K562 (cell line): ENCODE measurements at regions not wholly inside any gene's neighbourhood (a gene's known extent, or its start where the extent isn't known, plus 50 kb on each side); places are given as distances from the start of the nearest gene placed in this dataset.

Experiments used
- ATAC-seq: fragments of 200-7000 bp; cut with Tn5 transposase; 3 replicates; pipeline ENCODE4 v1.9.1; 2020; ENCODE audit warnings: moderate library complexity
- BruUV-seq: library from RNA; stranded (reverse); fragments of 400-500 nt; replicated peaks from 2 replicates; lab custom pipeline; 2021; lab: Mats Ljungman, UMichigan
- CTCF ChIA-PET: fragments of 300-600 bp; formaldehyde crosslinking; extraction: SDS; loops from one replicate; lab custom pipeline; 2021; ENCODE audit warnings: low intra/inter-chr PET ratio; lab: Yijun Ruan, JAX
- POLR2A ChIA-PET: fragments of 300-600, 350-650 bp; sonication (Branson Sonifier 250); formaldehyde crosslinking; extraction: SDS; loops from one replicate; lab custom pipeline; 2021; ENCODE audit warnings: antibody characterized with exemption, inconsistent platforms; lab: Yijun Ruan, JAX
- DNase-seq, 4 experiments: peaks; one replicate each; pipeline versions ENCODE4 v3.0.0 to v3.0.0-alpha.2; 2011 to 2018; ENCODE audit warnings: low spot score in 3 of 4, mixed read lengths in 3 of 4; ENCODE audit errors: extremely low read depth in 1 of 4
- FAIRE-seq: peaks from 2 replicates; lab custom pipeline; 2011; peaks lifted over from hg19 to GRCh38; lab: Jason Lieb, UNC
- H2AFZ ChIP-seq: 2 replicates; pipeline ENCODE4 v1.6.0; 2011; ENCODE audit warnings: low read depth, low read length, control low read depth, inconsistent platforms
- H3K27ac ChIP-seq: fragments of 200-600 bp; 3 replicates; pipeline ENCODE4 v1.8.0; 2011; ENCODE audit warnings: low read depth, mild to moderate bottlenecking, control low read depth, inconsistent platforms, low read length, moderate library complexity, mixed read lengths; ENCODE audit errors: extremely low read depth
- H3K27me3 ChIP-seq, 2 experiments: fragments of 300-600 bp in 1 of 2; 2 replicates in 1 of 2; 3 replicates in 1 of 2; pipeline versions ENCODE4 v1.6.0 to v1.8.0; 2011; ENCODE audit warnings: inconsistent platforms in 2 of 2, low read length in 2 of 2, mild to moderate bottlenecking in 1 of 2, mixed read lengths in 1 of 2, moderate library complexity in 1 of 2; ENCODE audit not compliant: control insufficient read depth in 2 of 2, insufficient read depth in 2 of 2
- H3K36me3 ChIP-seq: fragments of 300-600 bp; 3 replicates; pipeline ENCODE4 v1.8.0; 2011; ENCODE audit warnings: mild to moderate bottlenecking, low read length, inconsistent platforms; ENCODE audit not compliant: control insufficient read depth, insufficient read depth
- H3K4me1 ChIP-seq, 2 experiments: fragments of 200-600 bp in 1 of 2; replicated peaks in 1 of 2; 2 replicates in 1 of 2; 3 replicates in 1 of 2; pipeline versions ENCODE4 v1.5.1 to v1.8.0; 2011; ENCODE audit warnings: inconsistent platforms in 2 of 2, low read length in 2 of 2, mild to moderate bottlenecking in 1 of 2, mixed read lengths in 1 of 2, moderate library complexity in 1 of 2; ENCODE audit not compliant: control insufficient read depth in 2 of 2, insufficient read depth in 2 of 2
- H3K4me2 ChIP-seq: 2 replicates; pipeline ENCODE4 v1.6.1; 2011; ENCODE audit warnings: low read length, control low read depth, inconsistent platforms, mixed read lengths; ENCODE audit not compliant: insufficient read depth
- H3K4me3 ChIP-seq: fragments of 200-600 bp; sonication (generic), shearing (Covaris generic); 2 replicates; pipeline ENCODE4 v1.5.1; 2016; ENCODE audit warnings: control low read depth, inconsistent platforms
- H3K79me2 ChIP-seq: fragments of 200-600 bp; 3 replicates; pipeline ENCODE4 v1.8.0; 2011; ENCODE audit warnings: low read length, inconsistent platforms; ENCODE audit not compliant: control insufficient read depth, insufficient read depth
- H3K9ac ChIP-seq, 2 experiments: 2 replicates each; pipeline versions ENCODE4 v1.6.0 to v1.6.1; 2011; ENCODE audit warnings: low read depth in 2 of 2, low read length in 2 of 2, control low read depth in 1 of 2, inconsistent platforms in 1 of 2, mild to moderate bottlenecking in 1 of 2, mixed read lengths in 1 of 2; ENCODE audit not compliant: insufficient read depth in 1 of 2
- H3K9me1 ChIP-seq: one replicate; pipeline ENCODE4 v1.6.0; 2011; ENCODE audit warnings: inconsistent platforms, mild to moderate bottlenecking, low read length, moderate library complexity; ENCODE audit not compliant: control insufficient read depth, insufficient read depth
- H3K9me3 ChIP-seq: replicated peaks from 2 replicates; pipeline ENCODE4 v1.5.1; 2011; ENCODE audit warnings: low read depth, low read length, inconsistent platforms; ENCODE audit not compliant: control insufficient read depth, insufficient read depth
- H4K20me1 ChIP-seq: replicated peaks from 2 replicates; pipeline ENCODE4 v1.6.1; 2011; ENCODE audit warnings: low read length, inconsistent platforms, mixed read lengths; ENCODE audit not compliant: control insufficient read depth, insufficient read depth
- FOXJ3 ChIP-seq: sonication (generic); formaldehyde crosslinking; IDR thresholded peaks from 2 replicates; pipeline ENCODE4 v1.4.0; 2020; ENCODE audit warnings: mild to moderate bottlenecking, missing genetic modification reagents
- FOXP1 ChIP-seq: sonication (generic); formaldehyde crosslinking; IDR thresholded peaks from 2 replicates; pipeline ENCODE4 v1.8.0; 2022; ENCODE audit warnings: mild to moderate bottlenecking, missing genetic modification reagents
- HNRNPUL1 ChIP-seq: fragments of 200-400 bp; formaldehyde crosslinking; IDR thresholded peaks from 2 replicates; pipeline ENCODE4 v1.6.1; 2017; ENCODE audit warnings: low read length
- POLR2G ChIP-seq: fragments of 200-400 bp; formaldehyde crosslinking; IDR thresholded peaks from 2 replicates; pipeline ENCODE4 v1.6.1; 2017; ENCODE audit warnings: low read depth, mild to moderate bottlenecking, antibody characterized with exemption, low read length, moderate library complexity
- TCF15 ChIP-seq: fragments of 250-450 bp; sonication (Bioruptor Pico); IDR thresholded peaks from 2 replicates; pipeline ENCODE4 v1.8.0; 2022; ENCODE audit warnings: moderate library complexity, mild to moderate bottlenecking, inconsistent platforms
- WGBS: fragments of 100-300 bp; shearing (Covaris generic); methylation state at CpG from one replicate; pipeline ENCODE4 v1.1.6; 2016; ENCODE audit warnings: low coverage, mixed read lengths; ENCODE audit not compliant: insufficient coverage; ENCODE audit errors: missing lambda C conversion rate; 5-methylcytosine and 5-hydroxymethylcytosine counted together
- in situ Hi-C: fragments of 300-500 bp; cut with MboI; formaldehyde crosslinking; loops from 4 replicates; pipeline ENCODE4 v1.15.0; 2018; ENCODE audit warnings: inconsistent platforms, mixed read lengths
- intact Hi-C: fragments of 100-400 bp; cut with micrococcal nuclease; formaldehyde crosslinking; loops from 2 replicates; pipeline ENCODE4 v1.14.2; 2022
- TF ChIP-seq, protein P1 (sequence below): fragments of 250-450 bp; sonication (Bioruptor Pico); IDR thresholded peaks from 2 replicates; pipeline ENCODE4 v1.5.0; 2022; ENCODE audit warnings: mild to moderate bottlenecking
- TF ChIP-seq, protein P2 (sequence below): IDR thresholded peaks from 2 replicates; pipeline ENCODE4 v1.6.1; 2016; ENCODE audit warnings: missing genetic modification characterization, missing compliant biosample characterization
- TF ChIP-seq, protein P3 (sequence below): sonication (generic); formaldehyde crosslinking; IDR thresholded peaks from 2 replicates; pipeline ENCODE4 v1.8.1; 2022; ENCODE audit warnings: missing genetic modification reagents

- Histone ChIP-seq H4K20me1 (no peaks in the 10 kb centered on the region), H2AFZ (no peak overlapping the region), H3K9me1 (no peaks in the 10 kb centered on the region), H3K36me3 (no peaks in the 10 kb centered on the region), H3K27me3 (peaks cover 0 to 12% of the 10 kb centered on the region in 2 experiments; a peak in 1 of 5 replicates)
- DNase-seq (no peak), FAIRE-seq (no peak)
- in situ Hi-C loops: no loop called here
- TF ChIP-seq POLR2G (no peak), TCF15 (no peak), FOXP1 (no peak), HNRNPUL1 (no peak), FOXJ3 (CRISPR knock-in tag) (no peak)
- TF ChIP-seq, protein P1, sequence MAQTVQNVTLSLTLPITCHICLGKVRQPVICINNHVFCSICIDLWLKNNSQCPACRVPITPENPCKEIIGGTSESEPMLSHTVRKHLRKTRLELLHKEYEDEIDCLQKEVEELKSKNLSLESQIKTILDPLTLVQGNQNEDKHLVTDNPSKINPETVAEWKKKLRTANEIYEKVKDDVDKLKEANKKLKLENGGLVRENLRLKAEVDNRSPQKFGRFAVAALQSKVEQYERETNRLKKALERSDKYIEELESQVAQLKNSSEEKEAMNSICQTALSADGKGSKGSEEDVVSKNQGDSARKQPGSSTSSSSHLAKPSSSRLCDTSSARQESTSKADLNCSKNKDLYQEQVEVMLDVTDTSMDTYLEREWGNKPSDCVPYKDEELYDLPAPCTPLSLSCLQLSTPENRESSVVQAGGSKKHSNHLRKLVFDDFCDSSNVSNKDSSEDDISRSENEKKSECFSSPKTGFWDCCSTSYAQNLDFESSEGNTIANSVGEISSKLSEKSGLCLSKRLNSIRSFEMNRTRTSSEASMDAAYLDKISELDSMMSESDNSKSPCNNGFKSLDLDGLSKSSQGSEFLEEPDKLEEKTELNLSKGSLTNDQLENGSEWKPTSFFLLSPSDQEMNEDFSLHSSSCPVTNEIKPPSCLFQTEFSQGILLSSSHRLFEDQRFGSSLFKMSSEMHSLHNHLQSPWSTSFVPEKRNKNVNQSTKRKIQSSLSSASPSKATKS: no peak
- TF ChIP-seq, protein P2, sequence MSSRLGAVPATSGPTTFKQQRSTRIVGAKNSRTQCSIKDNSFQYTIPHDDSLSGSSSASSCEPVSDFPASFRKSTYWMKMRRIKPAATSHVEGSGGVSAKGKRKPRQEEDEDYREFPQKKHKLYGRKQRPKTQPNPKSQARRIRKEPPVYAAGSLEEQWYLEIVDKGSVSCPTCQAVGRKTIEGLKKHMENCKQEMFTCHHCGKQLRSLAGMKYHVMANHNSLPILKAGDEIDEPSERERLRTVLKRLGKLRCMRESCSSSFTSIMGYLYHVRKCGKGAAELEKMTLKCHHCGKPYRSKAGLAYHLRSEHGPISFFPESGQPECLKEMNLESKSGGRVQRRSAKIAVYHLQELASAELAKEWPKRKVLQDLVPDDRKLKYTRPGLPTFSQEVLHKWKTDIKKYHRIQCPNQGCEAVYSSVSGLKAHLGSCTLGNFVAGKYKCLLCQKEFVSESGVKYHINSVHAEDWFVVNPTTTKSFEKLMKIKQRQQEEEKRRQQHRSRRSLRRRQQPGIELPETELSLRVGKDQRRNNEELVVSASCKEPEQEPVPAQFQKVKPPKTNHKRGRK (tag): no peak
- TF ChIP-seq, protein P3, sequence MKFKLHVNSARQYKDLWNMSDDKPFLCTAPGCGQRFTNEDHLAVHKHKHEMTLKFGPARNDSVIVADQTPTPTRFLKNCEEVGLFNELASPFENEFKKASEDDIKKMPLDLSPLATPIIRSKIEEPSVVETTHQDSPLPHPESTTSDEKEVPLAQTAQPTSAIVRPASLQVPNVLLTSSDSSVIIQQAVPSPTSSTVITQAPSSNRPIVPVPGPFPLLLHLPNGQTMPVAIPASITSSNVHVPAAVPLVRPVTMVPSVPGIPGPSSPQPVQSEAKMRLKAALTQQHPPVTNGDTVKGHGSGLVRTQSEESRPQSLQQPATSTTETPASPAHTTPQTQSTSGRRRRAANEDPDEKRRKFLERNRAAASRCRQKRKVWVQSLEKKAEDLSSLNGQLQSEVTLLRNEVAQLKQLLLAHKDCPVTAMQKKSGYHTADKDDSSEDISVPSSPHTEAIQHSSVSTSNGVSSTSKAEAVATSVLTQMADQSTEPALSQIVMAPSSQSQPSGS: no peak
- TF ChIP-seq, all 486 proteins: peak for 0
- POLR2A ChIA-PET: no interaction called here
- BruUV-seq: no TSS peak
- no peak overlapping the region for H3K27ac ChIP-seq
- H3K4me2 ChIP-seq: no peak overlapping the region
- CTCF ChIA-PET: no interaction called here
- ATAC-seq: no peak
- no peaks in the 10 kb centered on the region for H3K79me2 ChIP-seq
- no peak overlapping the region for H3K4me3 ChIP-seq
- H3K9me3 ChIP-seq: no peaks in the 10 kb centered on the region
- no peaks in the 10 kb centered on the region; a peak in 1 of 5 replicates for H3K4me1 ChIP-seq
- H3K9ac ChIP-seq: no peak overlapping the region
- intact Hi-C loops: no loop called here
- 0% methylated on average over 3 of the region's 3 CpGs for WGBS
These were observed 170.0 kb upstream of the TSHZ3 start for GRCh38 chr19:31519256-31519655.
